Ascending aorta (tissue), 2 donors: ENCODE measurements at regions not wholly inside any gene's neighbourhood (a gene's known extent, or its start where the extent isn't known, plus 50 kb on each side); places are given as distances from the start of the nearest gene placed in this dataset.
A peak's percentile ranks its signal among the peaks of the same experiment; 100 is the strongest.

Experiments used
- DNase-seq, 2 donors: peaks; one replicate each; pipeline ENCODE4 v3.0.0-alpha.2; 2019; ENCODE audit warnings: low spot score in 2 of 2
- H3K27ac ChIP-seq, 2 donors: fragments of 200-600 bp; sonication (generic); one replicate each; pipeline ENCODE4 v1.5.1; 2016 to 2017; ENCODE audit warnings: mild to moderate bottlenecking in 1 of 2
- H3K27me3 ChIP-seq: fragments of 200-600 bp; sonication (generic); one replicate; pipeline ENCODE4 v1.5.1; 2017
- H3K36me3 ChIP-seq, 2 donors: fragments of 200-600 bp; sonication (generic); one replicate each; pipeline ENCODE4 v1.5.1; 2016
- H3K4me1 ChIP-seq, 2 donors: fragments of 200-600 bp; sonication (generic); one replicate each; pipeline ENCODE4 v1.5.1; 2016 to 2017; ENCODE audit warnings: mild to moderate bottlenecking in 1 of 2
- H3K4me3 ChIP-seq, 2 donors: fragments of 200-600 bp; sonication (generic); one replicate each; pipeline ENCODE4 v1.5.1; 2016 to 2017; ENCODE audit warnings: mild to moderate bottlenecking in 1 of 2
- H3K9me3 ChIP-seq, 2 donors: fragments of 200-600 bp; sonication (generic); one replicate each; pipeline ENCODE4 v1.5.1; 2016
- CTCF ChIP-seq, 3 experiments: fragments of 200-600 bp in 2 of 3; fragments of 450-650 bp in 1 of 3; sonication (generic) in 2 of 3; IDR thresholded peaks; one replicate each; pipeline ENCODE4 v1.5.1; 2016 to 2019; ENCODE audit warnings: antibody characterized with exemption in 3 of 3, mild to moderate bottlenecking in 1 of 3, moderate library complexity in 1 of 3
- intact Hi-C: fragments of 100-400 bp; cut with DNase I; formaldehyde crosslinking; loops from one replicate; pipeline ENCODE4 v1.15.1; 2023

GRCh38 chr14:71688576-71688975 is 243.7 kb upstream of the RGS6 start:
- peak overlapping the region; percentile 27 to 34 for H3K27ac ChIP-seq
- H3K4me1 ChIP-seq = peaks cover 0 to 22% of the 10 kb centered on the region in 2 donors
- H3K27me3 ChIP-seq = no peaks in the 10 kb centered on the region
- intact Hi-C loops = no loop called here
- H3K9me3 ChIP-seq = no peaks in the 10 kb centered on the region
- TF ChIP-seq CTCF (IDR thresholded peaks at IDR 0.05) = no peak
- H3K36me3 ChIP-seq = peaks cover 0 to 4% of the 10 kb centered on the region in 2 donors
- H3K4me3 ChIP-seq = no peak overlapping the region
- DNase-seq = no peak

GRCh38 chr14:71690478-71690877 is 241.8 kb upstream of the RGS6 start:
- Histone ChIP-seq H3K4me3 (no peak overlapping the region), H3K27me3 (no peaks in the 10 kb centered on the region), H3K36me3 (peaks cover 0 to 4% of the 10 kb centered on the region in 2 donors), H3K9me3 (no peaks in the 10 kb centered on the region), H3K27ac (peak overlapping the region in 1 of 2 donors; percentile 11), H3K4me1 (peaks cover 0 to 25% of the 10 kb centered on the region in 2 donors)
- no peak for DNase-seq
- intact Hi-C loops = no loop called here
- no peak for TF ChIP-seq CTCF (IDR thresholded peaks at IDR 0.05)

GRCh38 chr14:71692496-71692895 is 239.7 kb upstream of the RGS6 start:
- no peak for TF ChIP-seq CTCF (IDR thresholded peaks at IDR 0.05)
- Histone ChIP-seq H3K36me3 (peaks cover 0 to 4% of the 10 kb centered on the region in 2 donors), H3K27ac (peak overlapping the region; percentile 39 to 40), H3K4me3 (no peak overlapping the region), H3K4me1 (peaks cover 0 to 17% of the 10 kb centered on the region in 2 donors), H3K9me3 (no peaks in the 10 kb centered on the region), H3K27me3 (no peaks in the 10 kb centered on the region)
- DNase-seq = peak in 1 of 2 donors; percentile 72
- intact Hi-C loops = no loop called here

GRCh38 chr14:71693381-71693780 is 238.8 kb upstream of the RGS6 start:
- intact Hi-C loops = no loop called here
- no peak for DNase-seq
- H3K36me3 ChIP-seq = peaks cover 0 to 4% of the 10 kb centered on the region in 2 donors
- TF ChIP-seq CTCF (IDR thresholded peaks at IDR 0.05) = no peak
- no peaks in the 10 kb centered on the region for H3K27me3 ChIP-seq
- H3K4me3 ChIP-seq = no peak overlapping the region
- peak overlapping the region in 1 of 2 donors; percentile 40 for H3K27ac ChIP-seq
- H3K4me1 ChIP-seq = peaks cover 0 to 14% of the 10 kb centered on the region in 2 donors
- no peaks in the 10 kb centered on the region for H3K9me3 ChIP-seq

- Histone ChIP-seq H3K36me3 (peaks cover 3 to 11% of the 10 kb centered on the region in 2 donors), H3K27ac (peak overlapping the region in 1 of 2 donors; percentile 44), H3K9me3 (no peaks in the 10 kb centered on the region), H3K4me1 (peaks cover 0 to 14% of the 10 kb centered on the region in 2 donors), H3K4me3 (peak overlapping the region in 1 of 2 donors; percentile 17), H3K27me3 (no peaks in the 10 kb centered on the region)
- DNase-seq = no peak
- intact Hi-C loops = no loop called here
- no peak for TF ChIP-seq CTCF (IDR thresholded peaks at IDR 0.05)
Measured at GRCh38 chr14:71694591-71695530, 237.4 kb upstream of the RGS6 start.
